NT2/D1 (cell line): ENCODE measurements at regions not wholly inside any gene's neighbourhood (a gene's known extent, or its start where the extent isn't known, plus 50 kb on each side); places are given as distances from the start of the nearest gene placed in this dataset.

Experiments
- DNase-seq: peaks from one replicate; pipeline ENCODE4 v3.0.0-alpha.2; 2011; ENCODE audit warnings: low read depth, low spot score
- H3K27me3 ChIP-seq: 2 replicates; pipeline ENCODE4 v1.6.0; 2011; ENCODE audit warnings: mild to moderate bottlenecking; ENCODE audit not compliant: insufficient read length, insufficient read depth
- H3K36me3 ChIP-seq: 2 replicates; pipeline ENCODE4 v1.6.1; 2011; ENCODE audit warnings: mild to moderate bottlenecking, low read length, mixed read lengths; ENCODE audit not compliant: insufficient read depth, insufficient read length
- H3K4me1 ChIP-seq: 2 replicates; pipeline ENCODE4 v1.5.1; 2011; ENCODE audit not compliant: insufficient read depth, insufficient read length
- H3K4me3 ChIP-seq: 2 replicates; pipeline ENCODE4 v1.5.1; 2011; ENCODE audit warnings: low read depth; ENCODE audit not compliant: insufficient read length
- H3K9ac ChIP-seq: 2 replicates; pipeline ENCODE4 v1.6.0; 2011; ENCODE audit warnings: low read depth; ENCODE audit not compliant: insufficient read length
- H3K9me3 ChIP-seq: 2 replicates; pipeline ENCODE4 v1.5.1; 2011; ENCODE audit warnings: mild to moderate bottlenecking, low read length; ENCODE audit not compliant: insufficient read depth
- SUZ12 ChIP-seq: IDR thresholded peaks from 2 replicates; pipeline ENCODE4 v1.6.1; 2011; ENCODE audit not compliant: insufficient read length, insufficient read depth; ENCODE audit errors: extremely low read depth
- YY1 ChIP-seq: IDR thresholded peaks from 2 replicates; pipeline ENCODE4 v1.6.1; 2011; ENCODE audit not compliant: insufficient read length, insufficient read depth
- ZNF274 ChIP-seq: IDR thresholded peaks from 2 replicates; pipeline ENCODE4 v1.6.1; 2011; ENCODE audit warnings: mild to moderate bottlenecking, low read depth, low read length

DNA sequence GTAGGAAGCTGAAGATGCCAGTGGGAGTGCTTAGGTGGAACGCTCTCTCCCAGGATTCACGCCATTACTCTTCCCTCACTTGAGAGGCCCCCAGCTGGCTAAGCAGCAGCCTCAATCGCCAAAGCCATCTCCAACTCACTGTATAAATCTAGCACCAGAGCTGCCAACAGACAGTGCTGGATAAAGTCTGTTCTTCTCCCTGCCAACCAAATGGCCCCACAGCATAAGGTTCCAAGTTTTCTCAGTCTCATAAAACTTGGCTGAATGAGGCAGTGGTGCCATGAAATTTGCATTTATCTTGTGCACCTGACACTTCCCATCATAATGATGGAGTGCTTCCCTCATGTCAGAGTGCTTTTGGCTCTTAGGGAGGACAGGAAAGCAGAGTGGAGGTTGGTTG lies 428.2 kb upstream of the ETAA1 start:
- Histone ChIP-seq H3K36me3 (no peaks in the 10 kb centered on the region), H3K9ac (no peak overlapping the region), H3K9me3 (no peaks in the 10 kb centered on the region), H3K4me1 (no peaks in the 10 kb centered on the region), H3K27me3 (no peaks in the 10 kb centered on the region), H3K4me3 (no peak overlapping the region)
- TF ChIP-seq SUZ12 (no peak), ZNF274 (no peak), YY1 (no peak)
- no peak for DNase-seq

DNA sequence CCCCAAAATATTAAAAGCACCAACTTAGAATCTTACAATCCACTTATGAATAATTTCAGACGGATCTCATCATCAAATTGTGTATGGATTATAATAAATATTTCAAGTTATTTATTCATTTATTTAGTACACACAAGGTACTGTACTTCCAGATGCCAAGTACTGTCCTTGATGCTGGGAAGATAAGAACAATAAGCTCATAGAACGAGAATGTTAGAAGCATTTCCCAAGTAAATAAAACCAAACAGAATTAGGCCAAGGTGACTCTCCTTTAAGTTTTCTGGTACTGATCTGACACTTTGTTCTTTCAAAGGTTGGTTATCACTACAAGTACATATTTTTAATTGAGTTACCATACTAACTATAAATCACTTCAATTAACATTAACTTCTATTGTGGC lies 416.1 kb upstream of the ETAA1 start:
- TF ChIP-seq YY1 (no peak), SUZ12 (no peak), ZNF274 (no peak)
- H3K9me3 ChIP-seq: no peaks in the 10 kb centered on the region
- H3K4me1 ChIP-seq: no peaks in the 10 kb centered on the region
- H3K36me3 ChIP-seq: no peaks in the 10 kb centered on the region
- no peak for DNase-seq
- H3K27me3 ChIP-seq: no peaks in the 10 kb centered on the region
- no peak overlapping the region for H3K9ac ChIP-seq
- no peak overlapping the region for H3K4me3 ChIP-seq

DNA sequence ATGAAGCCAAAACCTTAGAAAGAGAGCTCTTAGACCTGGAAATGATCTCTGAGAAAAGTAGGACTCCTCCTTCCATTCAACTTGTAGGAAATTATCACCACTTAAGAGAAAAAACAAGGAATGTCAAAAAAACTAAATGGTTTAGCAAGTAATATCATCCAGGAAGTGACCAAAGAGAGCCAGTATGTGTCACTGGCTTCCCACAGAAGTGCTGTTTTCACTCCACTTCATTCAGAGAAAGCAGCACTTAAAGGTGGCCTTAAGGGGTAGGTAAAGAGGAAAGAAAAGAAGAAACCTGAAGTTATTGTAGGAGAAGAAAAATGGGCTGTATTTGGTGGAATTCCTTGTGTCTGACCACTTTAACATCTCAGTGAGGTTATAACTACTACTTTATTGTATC lies 414.4 kb upstream of the ETAA1 start:
- Histone ChIP-seq H3K9ac (no peak overlapping the region), H3K27me3 (no peaks in the 10 kb centered on the region), H3K4me1 (no peaks in the 10 kb centered on the region), H3K9me3 (no peaks in the 10 kb centered on the region), H3K36me3 (no peaks in the 10 kb centered on the region), H3K4me3 (no peak overlapping the region)
- DNase-seq: no peak
- no peak for TF ChIP-seq ZNF274
- no peak for TF ChIP-seq YY1
- TF ChIP-seq SUZ12: no peak

DNA sequence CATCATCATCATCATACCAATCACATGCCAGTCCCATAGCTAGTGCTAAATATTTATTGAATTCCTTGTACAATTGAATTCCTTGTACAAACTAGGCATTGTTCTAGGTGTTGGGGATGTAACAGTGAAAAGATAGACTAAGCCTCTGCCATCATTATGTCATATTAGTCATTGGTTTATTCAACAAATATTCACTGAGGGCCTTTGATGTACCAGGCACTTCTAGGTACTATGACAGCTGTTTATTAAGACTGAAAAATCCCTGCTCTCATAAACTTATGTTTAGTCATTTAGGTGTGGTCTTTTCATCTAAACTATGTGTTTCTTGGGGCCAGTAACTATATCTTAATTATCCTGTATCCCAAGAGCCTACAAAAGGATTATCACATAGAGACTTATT lies 412.3 kb upstream of the ETAA1 start:
- TF ChIP-seq ZNF274 (no peak), YY1 (no peak), SUZ12 (no peak)
- Histone ChIP-seq H3K27me3 (no peaks in the 10 kb centered on the region), H3K36me3 (no peaks in the 10 kb centered on the region), H3K9ac (no peak overlapping the region), H3K4me1 (no peaks in the 10 kb centered on the region), H3K4me3 (no peak overlapping the region), H3K9me3 (no peaks in the 10 kb centered on the region)
- DNase-seq: no peak

DNA sequence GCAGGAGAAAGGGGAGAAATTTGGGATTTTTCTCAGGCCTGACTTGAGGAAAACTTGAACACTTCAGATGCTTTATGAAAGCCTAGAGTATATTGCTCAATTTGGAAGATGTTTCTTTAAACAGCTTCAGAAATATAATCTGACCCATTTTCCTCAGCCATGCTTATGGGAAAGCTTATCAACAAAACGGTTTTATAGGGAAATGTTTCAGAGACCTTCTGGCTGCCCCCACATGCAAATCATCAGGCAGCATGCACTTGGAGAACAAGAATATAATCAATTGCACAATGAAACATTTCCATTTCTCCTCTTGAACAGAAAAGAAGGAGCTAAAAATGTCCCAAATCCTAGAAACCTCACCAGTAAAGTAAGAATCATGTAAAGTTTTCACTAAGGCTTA lies 411.2 kb upstream of the ETAA1 start:
- H3K4me3 ChIP-seq: no peak overlapping the region

DNA sequence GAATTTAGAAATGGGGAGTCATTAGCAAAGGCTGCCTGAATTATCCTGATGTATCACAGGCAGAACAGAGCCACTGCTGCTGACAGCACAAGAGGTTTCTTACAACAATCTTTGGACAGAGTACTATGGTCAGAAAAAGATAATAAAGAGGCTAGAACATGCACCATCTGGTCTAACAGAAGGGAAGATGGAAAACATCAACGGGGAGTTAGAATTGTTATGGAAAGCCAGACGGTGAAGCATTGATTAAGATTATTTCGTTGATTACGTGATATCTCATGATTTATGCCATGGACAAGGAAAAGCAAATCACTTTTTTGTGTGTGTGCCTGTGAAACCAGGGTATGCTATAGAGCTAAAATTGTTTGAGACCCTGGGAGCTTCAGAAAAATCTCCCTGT lies 409.4 kb upstream of the ETAA1 start:
- H3K36me3 ChIP-seq: no peaks in the 10 kb centered on the region
- H3K4me1 ChIP-seq: no peaks in the 10 kb centered on the region
- H3K27me3 ChIP-seq: no peaks in the 10 kb centered on the region
- H3K4me3 ChIP-seq: no peak overlapping the region
- TF ChIP-seq ZNF274: no peak
- TF ChIP-seq SUZ12: no peak
- TF ChIP-seq YY1: no peak
- H3K9me3 ChIP-seq: no peaks in the 10 kb centered on the region
- no peak for DNase-seq
- no peak overlapping the region for H3K9ac ChIP-seq

More for the DNA sequence above, 411.2 kb upstream of the ETAA1 start:
- DNase-seq: no peak
- Histone ChIP-seq H3K9me3 (no peaks in the 10 kb centered on the region), H3K9ac (no peak overlapping the region), H3K4me1 (no peaks in the 10 kb centered on the region), H3K36me3 (no peaks in the 10 kb centered on the region), H3K27me3 (no peaks in the 10 kb centered on the region)
- TF ChIP-seq SUZ12 (no peak), ZNF274 (no peak), YY1 (no peak)

DNA sequence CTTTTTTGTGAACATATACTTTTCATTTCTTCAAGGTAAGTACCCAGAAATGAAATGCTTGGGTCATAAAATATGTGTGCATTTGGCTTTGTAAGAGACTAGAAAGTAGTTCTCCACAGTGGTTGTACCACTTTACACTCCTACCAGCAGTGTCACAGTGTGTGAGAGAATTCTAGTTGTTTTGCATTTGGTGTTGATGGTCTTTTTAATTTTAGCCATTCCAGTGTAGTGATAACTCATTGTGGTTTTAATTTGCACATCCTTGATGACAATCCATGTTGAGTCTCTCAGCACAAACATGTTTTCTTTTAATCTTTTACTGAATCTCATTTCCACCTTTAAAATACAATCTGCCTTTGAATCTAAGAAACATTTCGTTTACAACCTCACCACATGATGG lies 402.5 kb upstream of the ETAA1 start:
- no peaks in the 10 kb centered on the region for H3K27me3 ChIP-seq
- no peak for DNase-seq
- H3K9me3 ChIP-seq: no peaks in the 10 kb centered on the region
- no peaks in the 10 kb centered on the region for H3K4me1 ChIP-seq
- no peak overlapping the region for H3K9ac ChIP-seq
- no peak overlapping the region for H3K4me3 ChIP-seq
- TF ChIP-seq SUZ12 (no peak), YY1 (no peak), ZNF274 (no peak)
- H3K36me3 ChIP-seq: no peaks in the 10 kb centered on the region

DNA sequence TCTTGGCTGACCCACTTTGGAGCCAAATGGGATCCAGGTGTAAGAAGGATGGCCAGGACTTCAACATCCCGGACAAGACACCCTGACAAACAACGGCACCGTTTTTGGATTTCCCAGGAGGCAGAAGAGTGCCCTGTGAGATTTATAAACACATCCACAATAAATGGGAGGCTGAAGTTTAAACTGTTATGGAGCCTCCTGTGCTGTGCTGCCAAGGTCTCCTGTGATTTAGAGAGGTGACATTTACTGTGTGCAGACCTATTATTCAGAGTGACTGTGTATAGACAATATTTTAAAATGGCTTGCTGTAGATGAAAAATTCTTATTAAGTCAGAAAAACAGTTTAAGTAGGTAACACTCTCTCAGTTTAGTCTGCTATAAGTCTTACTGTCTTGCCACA lies 401.5 kb upstream of the ETAA1 start:
- Histone ChIP-seq H3K4me1 (no peaks in the 10 kb centered on the region), H3K36me3 (no peaks in the 10 kb centered on the region), H3K9me3 (no peaks in the 10 kb centered on the region), H3K9ac (no peak overlapping the region), H3K27me3 (no peaks in the 10 kb centered on the region), H3K4me3 (no peak overlapping the region)
- TF ChIP-seq YY1 (no peak), SUZ12 (no peak), ZNF274 (no peak)
- no peak for DNase-seq
